ENCODE measurements at regions not wholly inside any gene's neighbourhood (a gene's known extent, or its start where the extent isn't known, plus 50 kb on each side); places are given as distances from the start of the nearest gene placed in this dataset.

- TF ChIP-seq CTCF (conservative IDR thresholded peaks at IDR 0.05 in 1 of 2, IDR thresholded peaks at IDR 0.05 in 1 of 2; ENCODE audit: low read depth in 1 of 2, low read length in 2 of 2) (no peak), EZH2 (IDR thresholded peaks at IDR 0.05; ENCODE audit: low read length, missing control alignments) (no peak)
These were observed 566.8 kb upstream of the CYLC2 start for GRCh38 chr9:102428305-102428704.

All from fibroblast of lung (primary cell).